Effector CD4-positive, alpha-beta T cell (primary cell): ENCODE measurements at regions not wholly inside any gene's neighbourhood (a gene's known extent, or its start where the extent isn't known, plus 50 kb on each side); places are given as distances from the start of the nearest gene placed in this dataset.
"Not testable (repeated sequence)": the region's sequence is repeated elsewhere in the genome, so short reads cannot be mapped to it uniquely, and the experiment has no call there.

ENCODE experiments used
- DNase-seq: peaks from one replicate; pipeline ENCODE4 v3.0.0-alpha.2; 2020

DNA sequence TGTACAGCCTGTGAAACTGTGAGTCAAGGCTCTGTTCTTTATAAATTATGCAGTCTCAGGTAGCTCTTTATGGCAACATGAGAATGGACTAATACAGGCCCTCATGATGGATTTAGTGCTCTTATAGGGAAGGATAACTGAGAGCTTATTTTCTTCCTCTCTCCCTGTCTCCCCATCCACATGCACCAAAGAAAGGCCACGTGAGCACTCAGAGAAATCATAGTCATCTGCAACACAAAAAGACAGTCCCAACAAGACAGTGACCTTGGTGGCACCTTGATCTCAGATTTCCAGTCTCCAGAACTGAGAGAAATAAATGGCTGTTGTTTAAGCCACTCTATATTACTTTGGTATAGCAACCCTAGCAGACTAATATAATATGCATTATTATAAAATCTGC is 2133.6 kb upstream of the ACO1 start:
- DNase-seq: no peak

GRCh38 chr9:30258094-30258493 is 2126.3 kb upstream of the ACO1 start:
- no peak for DNase-seq

GRCh38 chr9:30280229-30280900 is 2104.1 kb upstream of the ACO1 start:
- no peak for DNase-seq

- DNase-seq: no peak
Measured at GRCh38 chr9:30289435-30289834, 2095.0 kb upstream of the ACO1 start.

DNA sequence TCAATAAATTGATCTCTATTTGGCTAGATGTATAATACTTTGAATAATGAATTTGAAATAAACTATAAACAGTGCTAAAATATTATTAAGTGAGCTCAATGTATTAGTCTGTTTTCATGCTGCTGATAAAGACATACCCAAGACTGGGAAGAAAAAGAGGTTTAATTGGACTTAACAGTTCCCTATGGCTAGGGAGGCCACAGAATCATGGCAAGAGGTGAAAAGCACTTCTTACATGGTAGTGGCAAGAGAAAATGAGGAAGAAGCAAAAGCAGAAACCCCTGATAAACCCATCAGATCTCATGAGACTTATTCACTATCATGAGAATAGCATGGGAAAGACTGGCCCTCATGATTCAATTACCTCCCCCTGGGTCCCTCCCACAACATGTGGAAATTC is 2092.4 kb upstream of the ACO1 start:
- DNase-seq: not testable (repeated sequence)

GRCh38 chr9:30293231-30293630 is 2091.2 kb upstream of the ACO1 start:
- no peak for DNase-seq

- DNase-seq: no peak
Measured at GRCh38 chr9:30299126-30299780, 2085.2 kb upstream of the ACO1 start.

DNA sequence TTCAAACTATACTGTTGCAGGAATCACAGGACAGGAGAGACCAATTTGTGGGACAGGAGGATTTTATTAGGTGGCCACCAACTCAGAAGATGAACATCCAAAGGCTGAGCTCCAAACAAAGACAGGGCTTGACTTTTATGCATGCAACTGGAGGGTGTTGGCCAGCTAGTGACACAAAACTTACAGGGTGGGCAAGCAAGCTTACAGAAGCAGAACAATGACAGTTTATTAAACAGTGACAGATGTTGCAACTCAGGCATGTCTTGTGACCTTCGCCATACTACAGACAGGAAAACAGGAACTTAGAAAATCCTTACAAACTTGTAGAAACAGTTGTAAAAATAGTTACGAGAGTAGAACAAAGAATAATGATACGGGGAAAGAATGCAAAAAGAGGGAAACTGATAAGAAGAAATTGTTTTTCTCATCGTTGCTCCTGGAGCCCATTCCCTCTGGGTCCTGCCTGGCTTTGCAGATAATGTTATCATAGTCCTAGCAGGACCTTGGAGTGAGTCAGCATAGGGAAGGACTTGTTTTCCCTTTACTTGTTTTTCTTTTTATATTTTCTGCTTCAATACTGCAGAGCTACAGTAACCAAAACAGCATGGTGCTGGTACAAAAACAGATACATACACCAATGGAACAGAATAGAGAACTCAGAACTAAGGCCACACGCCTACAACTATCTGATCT is 2083.0 kb upstream of the ACO1 start:
- DNase-seq: no peak

DNA sequence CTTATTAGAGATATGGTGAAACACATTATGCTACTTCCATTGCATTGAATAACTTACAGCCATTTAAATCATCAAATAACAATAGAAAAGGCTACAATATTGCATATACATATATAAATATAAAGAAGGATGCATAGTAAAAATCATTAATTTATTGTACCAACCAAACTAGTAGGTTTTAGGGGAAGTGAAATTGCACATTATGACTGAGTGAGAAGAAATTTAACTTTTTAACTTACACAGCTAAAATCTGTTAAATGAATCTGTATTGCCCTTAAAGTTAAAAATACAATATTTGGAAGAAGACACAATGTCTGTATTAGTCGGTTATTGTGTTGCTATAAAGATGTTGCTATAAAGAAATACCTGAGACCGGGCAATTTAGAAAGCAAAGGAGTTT is 2073.7 kb upstream of the ACO1 start:
- no peak for DNase-seq

DNA sequence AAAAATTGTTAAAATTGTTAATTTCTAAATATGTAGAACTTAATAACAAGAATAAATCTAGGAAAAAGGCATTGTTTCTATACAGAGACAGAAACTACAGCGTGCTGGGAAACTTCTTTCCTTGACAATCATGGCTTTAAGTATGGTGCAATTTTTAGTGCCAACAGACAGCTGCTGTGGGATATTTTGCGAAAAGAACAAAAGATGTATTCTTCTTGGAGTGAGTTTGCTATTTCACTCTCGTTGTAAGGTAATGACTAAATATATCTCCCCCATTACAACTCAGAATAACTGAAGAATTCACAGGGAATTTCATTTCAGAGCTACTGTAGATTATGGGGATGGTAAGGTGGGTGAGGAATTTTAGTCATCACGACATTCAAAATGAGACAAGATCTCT is 2055.0 kb upstream of the ACO1 start:
- no peak for DNase-seq

DNA sequence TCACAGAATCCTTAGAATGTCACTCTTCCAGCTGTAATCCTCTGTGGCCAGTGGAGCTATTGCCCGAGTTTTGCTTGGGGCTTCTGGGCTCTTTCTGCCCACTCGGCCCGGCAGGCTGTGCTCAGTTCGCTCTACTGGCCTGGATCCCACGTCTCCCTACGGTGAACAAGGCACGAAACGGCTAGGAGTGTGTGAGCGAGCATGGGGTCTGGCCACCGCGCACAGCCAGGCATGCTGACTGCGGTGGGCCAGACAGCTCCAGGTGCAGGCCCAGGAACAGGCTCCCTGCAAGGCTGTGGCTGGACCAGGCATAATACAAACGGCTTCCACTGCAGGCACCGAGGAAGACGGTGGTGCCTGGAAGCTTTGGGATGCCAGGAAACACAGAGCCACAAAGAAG is 2035.5 kb upstream of the ACO1 start:
- DNase-seq: no peak

DNA sequence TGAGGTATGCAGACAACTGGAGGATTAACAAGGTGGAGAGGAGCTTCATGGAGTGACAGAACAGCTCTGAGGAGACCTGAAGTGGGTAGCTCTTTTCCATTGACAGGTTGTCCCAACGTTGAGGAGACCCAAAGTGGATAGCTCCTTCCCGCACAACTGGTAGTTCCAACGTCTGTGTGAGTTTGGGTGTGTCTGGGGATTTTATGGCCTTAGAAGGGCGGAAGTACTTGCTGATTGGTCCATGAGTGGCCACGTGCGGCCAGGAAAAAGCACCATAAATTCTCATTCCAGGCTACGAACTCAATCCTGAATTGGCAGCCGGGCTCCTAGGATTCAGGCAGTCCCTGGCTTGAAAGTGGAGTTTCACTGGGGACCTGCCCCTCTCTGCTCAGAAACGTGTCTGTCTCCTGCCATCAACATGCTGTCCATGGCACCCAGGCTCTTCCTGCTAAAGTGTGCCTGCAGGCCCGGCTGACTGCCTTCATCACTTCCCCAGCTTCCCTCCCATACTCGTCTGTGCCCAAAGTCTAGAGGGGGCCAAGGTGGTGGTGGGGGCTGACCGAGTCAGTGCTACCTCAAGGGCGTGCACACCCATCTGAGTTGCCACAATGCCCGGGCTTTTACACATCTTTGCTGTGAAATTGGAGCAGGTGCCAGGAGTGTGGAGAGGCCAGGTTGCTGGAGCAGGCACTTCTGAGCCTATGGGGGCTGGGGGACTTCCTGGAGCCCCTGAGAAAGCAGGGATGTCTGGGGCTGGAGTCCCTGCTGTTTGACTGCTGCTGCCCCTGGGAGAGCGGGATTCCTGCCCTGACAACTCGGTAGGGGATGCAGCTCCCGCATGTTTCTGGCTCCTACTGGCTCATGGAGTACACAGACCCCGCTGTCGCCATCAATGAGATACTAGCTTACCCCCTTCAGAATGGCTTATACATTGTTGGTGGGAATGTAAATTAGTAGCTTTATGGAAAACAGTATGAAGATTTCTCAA is 2034.6 kb upstream of the ACO1 start:
- DNase-seq: no peak

GRCh38 chr9:30356221-30356620 is 2028.2 kb upstream of the ACO1 start:
- DNase-seq: no peak

DNA sequence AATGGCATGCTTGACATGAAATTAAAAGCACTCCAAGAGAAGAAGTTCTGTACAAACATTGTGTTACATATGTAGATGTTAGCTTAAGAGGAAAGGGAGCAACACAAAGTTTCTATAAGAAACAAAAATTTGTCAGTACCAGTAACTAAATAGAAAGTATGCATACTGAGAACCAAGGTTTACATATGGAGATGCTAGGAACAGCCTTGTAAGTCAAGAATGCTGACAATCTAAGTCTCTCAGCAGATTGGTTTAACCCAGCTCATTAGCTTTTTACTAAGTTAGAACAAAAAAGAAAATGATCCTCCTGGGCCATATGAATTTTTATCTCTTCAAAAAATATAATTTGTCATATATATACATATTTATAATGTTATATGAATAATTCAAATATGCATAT is 2022.1 kb upstream of the ACO1 start:
- no peak for DNase-seq

- DNase-seq: not testable (repeated sequence)
Measured at GRCh38 chr9:30366140-30366539, 2018.3 kb upstream of the ACO1 start.

GRCh38 chr9:30382271-30382670 is 2002.2 kb upstream of the ACO1 start:
- DNase-seq: no peak

GRCh38 chr9:30410273-30410672 is 1974.2 kb upstream of the ACO1 start:
- no peak for DNase-seq

GRCh38 chr9:30411571-30411970 is 1972.9 kb upstream of the ACO1 start:
- no peak for DNase-seq

DNA sequence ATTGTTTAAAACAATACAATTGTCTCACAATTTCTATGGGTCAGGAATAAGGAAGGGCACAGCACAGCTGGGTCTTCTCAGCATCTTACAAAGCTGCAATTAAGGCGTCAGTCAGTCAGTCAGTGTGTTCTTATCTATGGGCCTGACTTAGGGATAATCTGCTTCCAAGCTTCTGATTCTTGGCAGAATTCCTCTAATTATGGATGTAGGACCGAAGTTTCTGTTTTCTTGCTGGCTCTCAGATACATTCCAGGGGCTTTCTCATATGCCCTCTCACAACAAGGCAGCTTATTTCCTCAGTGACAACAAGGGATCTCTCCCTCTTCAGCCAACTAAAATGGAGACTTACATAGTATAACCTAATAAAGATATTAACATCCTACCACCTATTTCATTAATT is 1925.3 kb upstream of the ACO1 start:
- no peak for DNase-seq

GRCh38 chr9:30476826-30477225 is 1907.6 kb upstream of the ACO1 start:
- DNase-seq: no peak

DNA sequence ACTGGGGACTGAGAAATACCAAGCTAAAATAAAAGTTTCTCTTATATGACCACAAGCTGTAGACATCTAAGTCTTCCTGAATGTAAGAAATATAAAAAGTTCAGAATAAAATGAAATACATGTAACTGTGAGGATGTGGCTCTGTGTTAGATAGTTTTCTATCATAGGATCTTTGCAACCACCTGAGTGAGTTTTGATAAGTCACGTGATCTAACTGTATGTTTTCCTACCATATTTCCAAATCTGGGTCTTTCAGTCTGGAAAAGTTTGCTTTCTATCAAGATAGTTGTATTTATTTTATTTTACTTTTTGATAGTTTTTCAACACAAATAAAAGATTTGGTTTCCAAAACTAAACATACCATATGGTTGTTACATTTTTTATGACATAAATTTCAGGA is 1905.8 kb upstream of the ACO1 start:
- no peak for DNase-seq

- no peak for DNase-seq
Measured at GRCh38 chr9:30482499-30482898, 1901.9 kb upstream of the ACO1 start.

GRCh38 chr9:30484690-30485089 is 1899.8 kb upstream of the ACO1 start:
- no peak for DNase-seq
